GM18867 (cell line): ENCODE measurements at regions not wholly inside any gene's neighbourhood (a gene's known extent, or its start where the extent isn't known, plus 50 kb on each side); places are given as distances from the start of the nearest gene placed in this dataset.
"Not testable (repeated sequence)": the region's sequence is repeated elsewhere in the genome, so short reads cannot be mapped to it uniquely, and the experiment has no call there.

ENCODE experiments used
- ATAC-seq: cut with Tn5 transposase; IDR thresholded peaks from one replicate; pipeline ENCODE4 v1.9.1; 2021; ENCODE audit warnings: mild to moderate bottlenecking, moderate library complexity; ENCODE audit not compliant: unreplicated experiment

- ATAC-seq = no peak
These were observed 286.6 kb downstream of the COL11A1 start for GRCh38 chr1:102821707-102822106.

GRCh38 chr1:102800406-102800805 is 307.9 kb downstream of the COL11A1 start:
- ATAC-seq = no peak

GRCh38 chr1:102799496-102799895 is 308.8 kb downstream of the COL11A1 start:
- no peak for ATAC-seq

- no peak for ATAC-seq
These were observed 309.6 kb downstream of the COL11A1 start for GRCh38 chr1:102798718-102799117.

DNA sequence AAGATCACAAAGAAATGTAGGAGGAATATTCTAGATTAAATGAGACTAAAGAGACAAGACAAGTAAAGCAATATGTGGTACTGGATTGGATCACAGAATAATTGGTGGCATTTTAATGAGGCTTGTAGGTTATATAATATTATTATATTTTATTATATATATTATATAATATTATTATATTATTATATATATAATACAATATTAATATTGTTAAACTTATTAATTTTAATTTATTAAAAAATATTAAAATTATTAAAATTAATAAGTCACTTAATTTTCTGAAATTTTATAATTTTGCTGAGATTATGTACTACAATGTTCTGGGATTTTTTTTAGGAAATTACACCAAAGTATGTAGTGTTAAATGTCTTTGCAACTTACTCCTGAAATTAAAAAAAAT is 311.9 kb downstream of the COL11A1 start:
- ATAC-seq = no peak

DNA sequence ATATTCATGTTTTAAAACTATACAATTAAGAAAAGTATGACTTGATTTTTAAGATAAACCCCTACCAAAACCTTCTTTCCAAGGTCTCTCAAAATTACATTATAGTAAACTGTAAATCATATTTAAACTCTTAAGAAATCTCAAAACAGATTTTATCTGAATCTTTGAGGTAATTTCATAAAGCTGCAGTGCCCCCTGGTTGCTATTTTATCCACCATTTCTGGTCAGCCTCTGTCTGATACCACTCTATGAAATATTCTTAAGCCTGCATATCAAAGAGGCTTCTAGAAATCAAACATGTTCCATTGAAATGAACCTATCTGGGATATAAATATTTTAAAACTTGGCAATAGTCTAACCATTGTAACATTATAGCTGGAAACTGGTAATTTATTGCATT is 317.3 kb downstream of the COL11A1 start:
- ATAC-seq = no peak

DNA sequence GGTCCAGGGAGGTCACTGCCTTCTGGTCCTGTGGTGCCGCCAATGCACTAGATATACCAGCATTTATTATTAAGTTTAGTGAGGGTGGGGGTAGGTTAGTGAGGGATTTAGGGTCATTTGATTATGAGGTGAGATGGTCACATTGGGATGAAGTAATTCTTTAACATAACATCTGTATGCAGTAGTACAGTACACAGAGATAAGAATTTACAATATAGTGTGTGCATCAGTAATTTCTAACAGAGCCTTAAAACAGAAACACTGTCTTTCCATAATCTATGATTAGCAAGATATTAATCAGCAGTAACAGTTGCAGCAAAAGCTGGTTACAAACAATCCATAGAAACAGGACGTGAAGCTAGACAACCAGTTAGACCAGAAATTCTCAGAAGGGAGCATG is 318.4 kb downstream of the COL11A1 start:
- ATAC-seq = not testable (repeated sequence)

DNA sequence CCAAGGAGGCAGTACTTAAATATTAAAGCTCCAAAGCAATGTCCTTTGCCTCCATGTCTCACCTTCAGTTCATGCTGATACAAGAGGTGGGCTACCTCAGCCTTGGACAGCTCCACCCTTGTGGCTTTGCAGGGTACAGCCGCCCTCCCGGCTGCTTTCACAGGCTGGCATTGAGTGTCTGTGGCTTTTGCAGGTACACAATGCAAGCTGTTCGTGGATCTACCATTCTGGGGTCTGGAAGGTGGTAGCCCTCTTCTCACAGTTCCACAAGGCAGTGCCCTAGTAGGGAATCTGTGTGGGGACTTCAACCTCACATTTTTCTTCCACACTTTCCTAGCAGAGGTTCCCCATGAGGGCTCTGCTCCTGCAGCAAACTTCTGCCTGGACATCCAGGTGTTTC is 324.8 kb downstream of the COL11A1 start:
- ATAC-seq = no peak

DNA sequence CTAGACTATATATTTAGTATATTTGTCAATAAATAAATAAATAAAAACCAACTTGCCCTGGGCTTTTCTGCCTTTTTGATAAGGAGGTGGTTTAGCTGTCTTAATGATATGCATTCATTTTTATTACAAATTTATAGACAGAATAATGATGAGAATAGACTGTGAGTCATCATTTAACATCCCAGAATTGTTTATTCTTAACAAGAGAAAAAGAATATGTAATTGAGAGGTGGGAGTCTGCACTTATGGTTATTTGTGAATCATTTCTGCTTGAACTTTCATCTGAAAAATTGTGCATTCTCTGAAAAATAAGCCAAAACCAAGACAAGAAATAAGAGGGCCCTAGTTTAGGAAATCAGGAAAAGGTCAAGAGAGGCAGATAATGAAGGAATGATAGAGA is 326.2 kb downstream of the COL11A1 start:
- ATAC-seq = no peak

- no peak for ATAC-seq
These were observed 332.3 kb downstream of the COL11A1 start for GRCh38 chr1:102776071-102776470.

DNA sequence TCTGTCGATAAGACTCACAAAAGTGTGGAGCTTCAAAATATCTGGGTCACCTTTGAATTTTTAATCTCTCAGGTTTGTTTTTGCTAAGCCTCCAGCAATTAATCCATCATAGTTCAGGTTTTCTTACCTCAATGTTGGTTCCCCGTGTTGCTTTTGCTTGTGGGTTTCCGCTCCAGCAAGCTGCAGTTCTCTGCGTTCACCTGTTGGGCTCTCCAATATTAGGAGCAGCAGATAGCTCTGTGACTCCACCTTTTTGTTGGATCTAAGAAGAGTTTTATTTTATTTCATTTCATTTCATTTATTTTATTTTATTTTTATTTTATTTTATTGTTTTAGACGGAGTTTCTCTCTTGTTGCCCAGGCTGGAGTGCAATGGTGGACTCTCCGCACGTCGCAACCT is 335.5 kb downstream of the COL11A1 start:
- ATAC-seq = no peak

- no peak for ATAC-seq
These were observed 349.9 kb downstream of the COL11A1 start for GRCh38 chr1:102758418-102758817.

DNA sequence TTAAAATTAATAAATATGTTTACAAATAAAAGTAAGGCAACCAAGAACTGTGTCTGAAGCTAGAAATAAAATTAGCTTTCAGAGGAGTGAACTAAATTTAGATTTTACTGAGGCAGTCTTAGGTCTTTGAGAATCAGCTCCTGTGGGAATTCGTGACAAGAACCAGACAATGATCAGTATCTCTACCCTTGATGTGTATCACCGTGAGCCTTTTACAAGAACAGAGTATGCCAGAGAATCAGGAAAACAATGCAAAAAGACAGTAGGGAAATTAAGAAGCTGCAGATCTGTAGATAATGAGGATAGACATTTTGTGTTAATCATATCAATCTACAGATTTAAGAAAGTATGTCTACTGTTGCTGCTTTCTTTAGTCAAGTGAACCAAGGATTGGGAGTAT is 351.0 kb downstream of the COL11A1 start:
- no peak for ATAC-seq

GRCh38 chr1:102751111-102751510 is 357.2 kb downstream of the COL11A1 start:
- no peak for ATAC-seq

GRCh38 chr1:102742426-102742825 is 365.9 kb downstream of the COL11A1 start:
- no peak for ATAC-seq

DNA sequence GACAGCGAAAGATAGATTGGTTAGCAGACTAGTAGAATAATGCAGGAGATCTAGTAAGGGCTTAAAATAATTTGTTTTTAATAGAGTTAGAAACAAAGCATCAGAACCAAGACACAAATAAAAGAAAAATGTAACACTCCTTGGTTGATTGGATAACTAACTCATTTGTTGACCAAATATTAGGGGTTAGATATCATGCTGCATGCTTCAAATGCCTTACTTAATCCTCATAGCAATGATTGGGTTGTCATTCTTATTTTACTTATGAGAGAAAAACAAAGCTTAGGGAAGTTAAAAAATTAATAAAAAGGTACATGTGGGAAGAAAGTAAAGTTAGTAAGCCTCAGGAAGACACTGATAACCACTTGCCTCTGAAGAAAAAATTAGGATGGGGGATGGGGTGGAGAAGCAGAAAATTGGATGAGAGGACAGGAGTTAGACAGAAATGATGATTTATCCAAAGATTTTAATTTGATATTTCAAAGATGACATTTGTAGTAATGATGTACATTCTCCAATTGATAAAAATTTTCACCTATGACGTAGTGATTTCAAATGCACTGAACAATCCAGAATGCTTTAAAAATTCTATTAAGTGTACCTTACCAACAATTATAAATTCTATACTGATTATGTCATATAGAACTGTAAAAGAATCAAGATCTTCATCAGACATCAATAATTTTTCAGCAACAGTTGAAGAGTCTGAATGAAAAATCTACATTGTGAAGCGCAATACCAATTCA is 374.7 kb downstream of the COL11A1 start:
- ATAC-seq = no peak

- no peak for ATAC-seq
These were observed 375.4 kb downstream of the COL11A1 start for GRCh38 chr1:102732927-102733326.

DNA sequence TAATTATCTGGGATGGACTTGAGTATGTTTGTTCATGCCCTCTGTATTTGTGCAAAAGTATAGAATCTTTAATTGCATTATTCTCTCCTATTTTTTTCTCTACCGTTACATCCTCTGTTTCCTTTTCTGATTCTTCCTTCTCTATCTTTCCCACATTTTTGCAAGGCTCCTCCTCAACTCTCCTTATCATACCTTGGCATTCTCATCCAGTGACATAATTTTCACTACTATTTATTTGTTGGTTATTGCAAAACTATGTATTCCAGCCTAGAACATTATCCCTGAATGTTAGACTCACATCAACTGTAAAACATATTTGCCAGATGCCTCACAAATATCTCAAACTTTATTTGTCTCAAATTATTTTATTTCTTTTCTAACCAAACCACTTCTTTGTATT is 381.9 kb downstream of the COL11A1 start:
- ATAC-seq = no peak

GRCh38 chr1:102724741-102725140 is 383.6 kb downstream of the COL11A1 start:
- ATAC-seq = no peak

GRCh38 chr1:102715150-102715549 is 393.2 kb downstream of the COL11A1 start:
- ATAC-seq = no peak

DNA sequence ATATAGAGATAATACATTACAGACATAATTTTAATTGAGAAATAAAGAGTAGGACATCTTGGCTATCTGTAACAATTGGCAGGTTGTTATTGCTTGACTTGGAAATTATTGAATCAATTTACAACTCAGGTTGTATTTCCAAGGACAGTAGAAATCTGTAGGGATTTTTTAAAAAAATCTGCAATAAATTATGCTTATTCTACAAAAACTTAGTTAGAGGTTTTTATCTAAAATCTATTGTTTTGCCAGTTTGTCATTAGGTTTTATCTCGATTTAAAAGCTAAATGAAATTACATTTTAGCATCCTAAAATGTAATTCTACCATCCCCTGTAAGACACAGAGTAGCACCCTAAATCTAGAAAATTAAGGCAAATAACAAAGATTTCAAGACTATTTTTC is 408.8 kb downstream of the COL11A1 start:
- ATAC-seq = no peak

GRCh38 chr1:102693345-102693744 is 415.0 kb downstream of the COL11A1 start:
- no peak for ATAC-seq

DNA sequence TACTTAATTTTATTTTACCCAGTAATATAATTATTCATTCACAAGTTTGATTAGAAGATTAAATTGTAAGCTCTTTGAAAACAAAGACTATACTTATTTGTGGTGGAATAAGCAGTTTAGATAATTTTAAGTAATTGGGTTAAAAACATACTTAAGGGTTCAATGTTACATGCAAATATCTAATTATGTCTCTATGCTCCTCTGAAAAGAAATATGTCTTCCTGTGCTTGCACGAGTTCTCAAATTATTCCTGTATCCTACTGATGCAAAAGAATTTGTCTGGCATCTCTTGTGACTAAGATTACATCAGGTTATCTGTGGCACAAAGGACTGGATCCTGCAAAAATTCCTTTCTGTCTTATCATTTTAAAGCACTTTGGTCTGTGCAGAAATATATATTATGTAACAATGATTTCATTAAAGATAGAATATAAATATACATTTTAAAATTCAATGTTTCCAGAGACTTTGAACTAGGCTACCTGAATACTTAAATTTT is 416.7 kb downstream of the COL11A1 start:
- no peak for ATAC-seq
